ENCODE measurements at regions not wholly inside any gene's neighbourhood (a gene's known extent, or its start where the extent isn't known, plus 50 kb on each side); places are given as distances from the start of the nearest gene placed in this dataset.

DNA sequence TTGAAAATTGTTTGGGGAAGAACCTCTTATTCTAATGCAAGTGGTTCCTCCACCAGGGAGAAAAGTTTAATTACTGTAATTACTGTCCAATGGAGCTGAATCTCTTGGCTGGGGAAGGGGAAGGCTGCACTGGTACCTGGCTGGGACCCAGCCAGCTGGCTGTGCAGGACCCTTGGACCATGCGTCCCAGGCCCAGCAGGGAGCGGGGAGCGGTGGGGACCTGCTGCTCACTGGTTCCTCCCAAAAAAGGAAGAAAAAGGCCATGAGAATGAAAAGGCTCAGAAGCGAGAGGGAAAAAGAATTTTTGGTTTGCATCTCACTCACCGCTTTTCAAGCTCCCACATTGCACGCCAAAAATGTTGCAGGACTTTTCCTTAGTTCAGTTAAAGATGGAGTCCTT, 333.5 kb downstream of the FAM47B start:
- TF ChIP-seq, protein P1, sequence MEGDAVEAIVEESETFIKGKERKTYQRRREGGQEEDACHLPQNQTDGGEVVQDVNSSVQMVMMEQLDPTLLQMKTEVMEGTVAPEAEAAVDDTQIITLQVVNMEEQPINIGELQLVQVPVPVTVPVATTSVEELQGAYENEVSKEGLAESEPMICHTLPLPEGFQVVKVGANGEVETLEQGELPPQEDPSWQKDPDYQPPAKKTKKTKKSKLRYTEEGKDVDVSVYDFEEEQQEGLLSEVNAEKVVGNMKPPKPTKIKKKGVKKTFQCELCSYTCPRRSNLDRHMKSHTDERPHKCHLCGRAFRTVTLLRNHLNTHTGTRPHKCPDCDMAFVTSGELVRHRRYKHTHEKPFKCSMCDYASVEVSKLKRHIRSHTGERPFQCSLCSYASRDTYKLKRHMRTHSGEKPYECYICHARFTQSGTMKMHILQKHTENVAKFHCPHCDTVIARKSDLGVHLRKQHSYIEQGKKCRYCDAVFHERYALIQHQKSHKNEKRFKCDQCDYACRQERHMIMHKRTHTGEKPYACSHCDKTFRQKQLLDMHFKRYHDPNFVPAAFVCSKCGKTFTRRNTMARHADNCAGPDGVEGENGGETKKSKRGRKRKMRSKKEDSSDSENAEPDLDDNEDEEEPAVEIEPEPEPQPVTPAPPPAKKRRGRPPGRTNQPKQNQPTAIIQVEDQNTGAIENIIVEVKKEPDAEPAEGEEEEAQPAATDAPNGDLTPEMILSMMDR (IDR thresholded peaks at IDR 0.05) = no peak
- TF ChIP-seq ZFX (IDR thresholded peaks at IDR 0.05; ENCODE audit: borderline replicate concordance) = no peak

Data from 22Rv1 (cell line).